Spleen (tissue), 11 donors: ENCODE measurements at regions not wholly inside any gene's neighbourhood (a gene's known extent, or its start where the extent isn't known, plus 50 kb on each side); places are given as distances from the start of the nearest gene placed in this dataset.
A peak's percentile ranks its signal among the peaks of the same experiment; 100 is the strongest.

ENCODE experiments used
- DNase-seq: peaks from one replicate; pipeline ENCODE4 v3.0.0-alpha.2; 2020
- H3K27ac ChIP-seq, 8 donors: fragments of 200-600 bp; sonication (generic) in 7 of 8; 1 replicate in 4 of 8; 2 replicates in 4 of 8; pipeline versions ENCODE4 v1.5.0 to v1.8.0; 2016 to 2021; ENCODE audit warnings: inconsistent platforms in 4 of 8, mild to moderate bottlenecking in 4 of 8, moderate library complexity in 1 of 8
- H3K27me3 ChIP-seq, 7 donors: fragments of 200-600 bp; sonication (generic) in 6 of 7; replicated peaks in 1 of 7; 1 replicate in 4 of 7; 2 replicates in 3 of 7; pipeline versions ENCODE4 v1.5.0 to v1.8.0; 2016 to 2021; ENCODE audit warnings: inconsistent platforms in 3 of 7, mild to moderate bottlenecking in 1 of 7
- H3K36me3 ChIP-seq, 6 donors: fragments of 200-600 bp; sonication (generic) in 5 of 6; 1 replicate in 4 of 6; 2 replicates in 2 of 6; pipeline versions ENCODE4 v1.5.0 to v1.8.0; 2016 to 2021; ENCODE audit warnings: inconsistent platforms in 2 of 6
- H3K4me1 ChIP-seq, 6 donors: fragments of 200-600 bp; sonication (generic) in 5 of 6; 1 replicate in 3 of 6; 2 replicates in 3 of 6; pipeline versions ENCODE4 v1.5.0 to v1.8.0; 2016 to 2021; ENCODE audit warnings: inconsistent platforms in 3 of 6
- H3K4me3 ChIP-seq, 8 donors: fragments of 200-600 bp; sonication (generic) in 7 of 8; 1 replicate in 4 of 8; 2 replicates in 4 of 8; pipeline versions ENCODE4 v1.5.0 to v1.8.0; 2016 to 2021; ENCODE audit warnings: inconsistent platforms in 4 of 8, mild to moderate bottlenecking in 4 of 8, moderate library complexity in 2 of 8
- H3K9me3 ChIP-seq, 8 donors: fragments of 200-600 bp; sonication (generic) in 7 of 8; 1 replicate in 4 of 8; 2 replicates in 4 of 8; pipeline versions ENCODE4 v1.5.0 to v1.8.0; 2016 to 2021; ENCODE audit warnings: inconsistent platforms in 4 of 8
- POLR2A ChIP-seq, 3 donors: fragments of 450-650 bp; IDR thresholded peaks; one replicate each; pipeline ENCODE4 v1.5.1; 2017; ENCODE audit warnings: antibody characterized with exemption in 3 of 3, mild to moderate bottlenecking in 1 of 3
- POLR2AphosphoS5 ChIP-seq, 3 donors: sonication (generic); formaldehyde crosslinking; IDR thresholded peaks; one replicate each; pipeline ENCODE4 v1.5.1; 2017; ENCODE audit warnings: antibody characterized with exemption in 3 of 3
- WGBS, 5 donors: extraction: QIAGEN DNeasy Blood & Tissue Kit in 3 of 5; methylation state at CpG; one replicate each; pipeline versions ENCODE4 v1.1.5 to v1.1.7; 2013 to 2018; 5-methylcytosine and 5-hydroxymethylcytosine counted together
- intact Hi-C: fragments of 100-400 bp; cut with DNase I; formaldehyde crosslinking; loops from one replicate; pipeline ENCODE4 v1.15.0; 2023; ENCODE audit warnings: low total_unique reads
- TF ChIP-seq, protein P1 (sequence below), 11 experiments: fragments of 200-600 bp in 7 of 11; fragments of 450-650 bp in 4 of 11; sonication (generic) in 4 of 11; IDR thresholded peaks in 8 of 11; conservative IDR thresholded peaks in 3 of 11; 1 replicate in 7 of 11; 2 replicates in 4 of 11; pipeline versions ENCODE4 v1.4.0 to v1.8.0; 2016 to 2021; ENCODE audit warnings: antibody characterized with exemption in 11 of 11, inconsistent platforms in 4 of 11, mild to moderate bottlenecking in 1 of 11
- donor health status: healthy with polysubstance abuse.
- donor health status: DM: no; HTN: no; CAD: no; lungs with moderate emphysema.
- donor health status: DM: no; HTN: no; CAD: no.
- donor health status: Bipolar disorder and iron deficiency.
- donor health status: healthy.
- donor health status: DM: no; HTN: no; CAD: no.
- donor health status: DM: yes; HTN: yes; CAD: no.

DNA sequence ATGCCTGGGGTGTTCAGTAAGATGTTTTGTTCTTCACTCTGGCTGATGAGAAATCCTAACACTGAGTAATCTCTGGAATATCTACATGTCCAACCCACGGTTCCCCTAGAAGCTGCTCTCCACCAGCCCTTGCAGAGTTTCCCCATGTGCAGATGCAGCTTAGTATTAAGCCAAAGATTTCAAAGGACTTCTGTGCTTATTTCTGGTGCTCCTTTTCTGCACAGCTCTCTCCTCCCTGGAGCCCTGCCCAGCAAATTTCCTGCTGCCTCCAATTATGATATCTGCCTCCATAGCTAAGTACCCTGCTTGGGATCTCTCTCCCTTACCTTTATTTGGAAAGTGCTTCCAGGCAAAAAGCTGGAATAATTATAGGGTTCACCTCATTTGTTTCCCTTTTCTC lies 949.3 kb downstream of the BCL11A start:
- TF ChIP-seq, protein P1, sequence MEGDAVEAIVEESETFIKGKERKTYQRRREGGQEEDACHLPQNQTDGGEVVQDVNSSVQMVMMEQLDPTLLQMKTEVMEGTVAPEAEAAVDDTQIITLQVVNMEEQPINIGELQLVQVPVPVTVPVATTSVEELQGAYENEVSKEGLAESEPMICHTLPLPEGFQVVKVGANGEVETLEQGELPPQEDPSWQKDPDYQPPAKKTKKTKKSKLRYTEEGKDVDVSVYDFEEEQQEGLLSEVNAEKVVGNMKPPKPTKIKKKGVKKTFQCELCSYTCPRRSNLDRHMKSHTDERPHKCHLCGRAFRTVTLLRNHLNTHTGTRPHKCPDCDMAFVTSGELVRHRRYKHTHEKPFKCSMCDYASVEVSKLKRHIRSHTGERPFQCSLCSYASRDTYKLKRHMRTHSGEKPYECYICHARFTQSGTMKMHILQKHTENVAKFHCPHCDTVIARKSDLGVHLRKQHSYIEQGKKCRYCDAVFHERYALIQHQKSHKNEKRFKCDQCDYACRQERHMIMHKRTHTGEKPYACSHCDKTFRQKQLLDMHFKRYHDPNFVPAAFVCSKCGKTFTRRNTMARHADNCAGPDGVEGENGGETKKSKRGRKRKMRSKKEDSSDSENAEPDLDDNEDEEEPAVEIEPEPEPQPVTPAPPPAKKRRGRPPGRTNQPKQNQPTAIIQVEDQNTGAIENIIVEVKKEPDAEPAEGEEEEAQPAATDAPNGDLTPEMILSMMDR (IDR thresholded peaks at IDR 0.05 in 8 of 11, conservative IDR thresholded peaks at IDR 0.05 in 3 of 11) = no peak
- TF ChIP-seq POLR2AphosphoS5 (IDR thresholded peaks at IDR 0.05) (no peak), POLR2A (IDR thresholded peaks at IDR 0.05) (no peak)
- WGBS, 5 donors = 57 to 76% (median 64%) methylated on average over 1 of the region's 1 CpG
- H3K4me1 ChIP-seq = no peaks in the 10 kb centered on the region
- no peaks in the 10 kb centered on the region for H3K27me3 ChIP-seq
- DNase-seq = no peak
- intact Hi-C loops = no loop called here
- no peaks in the 10 kb centered on the region for H3K36me3 ChIP-seq
- H3K4me3 ChIP-seq = no peak overlapping the region
- peaks cover 7 to 46% (median 36%) of the 10 kb centered on the region in 8 donors for H3K9me3 ChIP-seq
- no peak overlapping the region for H3K27ac ChIP-seq

DNA sequence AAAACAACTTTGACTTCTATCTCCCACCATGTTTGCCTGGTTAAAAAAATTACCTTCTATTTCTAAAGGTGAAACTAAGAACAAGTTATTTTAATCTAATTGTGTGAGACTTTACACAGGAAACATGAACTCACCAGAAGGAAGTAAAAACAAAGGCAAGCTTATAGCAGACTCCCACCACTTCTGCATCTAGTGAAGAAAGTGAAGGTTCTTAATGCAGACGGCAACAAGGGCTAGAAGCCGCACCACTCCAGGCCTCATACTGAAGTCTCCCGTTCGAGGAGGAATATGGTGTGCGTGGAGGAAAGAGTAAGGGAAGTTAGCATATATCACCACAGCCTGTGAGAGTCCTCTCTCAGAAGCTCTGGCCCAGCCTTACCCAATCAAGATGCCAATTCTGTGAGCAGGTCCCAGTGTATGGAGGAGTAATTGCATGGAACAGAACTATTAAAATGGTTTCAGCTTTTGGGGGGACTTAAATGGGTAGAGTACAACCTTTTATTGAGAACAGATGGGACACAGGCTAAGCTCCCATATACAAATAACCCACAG lies 958.7 kb downstream of the BCL11A start:
- peak; percentile 45 for DNase-seq
- Histone ChIP-seq H3K27me3 (no peaks in the 10 kb centered on the region), H3K36me3 (no peaks in the 10 kb centered on the region), H3K27ac (peak overlapping the region in 1 of 8 donors; percentile 15), H3K9me3 (peaks cover 0 to 7% (median 0%) of the 10 kb centered on the region in 8 donors), H3K4me3 (no peak overlapping the region), H3K4me1 (peaks cover 0 to 13% (median 0%) of the 10 kb centered on the region in 6 donors)
- 10 to 17% (median 12%) methylated on average over 5 of the region's 5 CpGs for WGBS, 5 donors
- TF ChIP-seq, protein P1 (IDR thresholded peaks at IDR 0.05 in 8 of 11, conservative IDR thresholded peaks at IDR 0.05 in 3 of 11) = no peak
- TF ChIP-seq POLR2AphosphoS5 (IDR thresholded peaks at IDR 0.05) = no peak
- TF ChIP-seq POLR2A (IDR thresholded peaks at IDR 0.05) = no peak
- intact Hi-C loops = no loop called here

DNA sequence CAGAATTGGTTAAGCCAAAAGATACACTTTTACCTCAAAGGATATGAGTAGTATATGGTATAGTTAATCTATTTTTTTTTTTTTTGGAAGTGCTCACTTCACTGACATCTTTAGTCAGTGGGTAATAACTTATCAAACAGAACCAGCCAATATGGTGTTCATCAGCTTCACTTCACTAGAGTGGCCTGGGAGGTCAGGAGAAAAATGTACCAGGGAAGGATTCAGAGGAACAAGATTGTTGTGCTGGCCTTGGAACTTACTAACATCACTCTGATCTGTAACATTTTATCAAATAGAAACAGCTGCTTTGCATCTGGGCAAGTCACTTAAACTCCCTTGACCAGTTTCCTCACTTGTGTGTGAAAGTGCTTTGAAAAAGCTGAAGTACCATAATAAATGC lies 962.7 kb downstream of the BCL11A start:
- TF ChIP-seq POLR2AphosphoS5 (IDR thresholded peaks at IDR 0.05) (no peak), POLR2A (IDR thresholded peaks at IDR 0.05) (no peak)
- TF ChIP-seq, protein P1 (IDR thresholded peaks at IDR 0.05 in 8 of 11, conservative IDR thresholded peaks at IDR 0.05 in 3 of 11) = no peak
- no peaks in the 10 kb centered on the region for H3K9me3 ChIP-seq
- intact Hi-C loops = no loop called here
- peaks cover 0 to 13% (median 0%) of the 10 kb centered on the region in 6 donors for H3K4me1 ChIP-seq
- H3K27me3 ChIP-seq = no peaks in the 10 kb centered on the region
- no peak overlapping the region for H3K27ac ChIP-seq
- no peak for DNase-seq
- H3K36me3 ChIP-seq = no peaks in the 10 kb centered on the region
- H3K4me3 ChIP-seq = no peak overlapping the region

DNA sequence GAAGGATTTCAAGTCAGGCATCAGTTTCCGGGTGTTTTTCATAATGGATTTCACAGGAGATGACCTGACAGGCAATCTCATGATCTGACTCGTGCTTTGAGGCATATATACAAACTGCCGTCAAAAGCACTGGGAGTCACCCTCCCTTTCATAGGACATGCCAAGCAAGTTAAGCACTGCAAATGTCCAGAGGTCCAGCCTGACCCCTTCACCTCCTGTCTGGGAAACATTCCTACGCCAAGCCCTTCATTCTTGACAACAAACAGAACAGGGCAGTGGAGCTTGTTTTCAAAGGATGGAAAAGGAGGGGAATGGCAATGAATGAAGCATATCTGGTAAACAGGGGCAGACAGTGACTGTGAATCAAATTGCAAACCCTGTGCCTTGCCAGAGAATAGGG lies 963.6 kb downstream of the BCL11A start:
- DNase-seq = no peak
- WGBS, 5 donors = 57 to 88% (median 78%) methylated on average over 4 of the region's 4 CpGs
- Histone ChIP-seq H3K27ac (no peak overlapping the region), H3K27me3 (no peaks in the 10 kb centered on the region), H3K9me3 (no peaks in the 10 kb centered on the region), H3K36me3 (no peaks in the 10 kb centered on the region), H3K4me3 (no peak overlapping the region), H3K4me1 (peaks cover 0 to 7% (median 0%) of the 10 kb centered on the region in 6 donors)
- TF ChIP-seq POLR2AphosphoS5 (IDR thresholded peaks at IDR 0.05) (peak in 1 of 3 donors; percentile 58), POLR2A (IDR thresholded peaks at IDR 0.05) (no peak)
- intact Hi-C loops = no loop called here

DNA sequence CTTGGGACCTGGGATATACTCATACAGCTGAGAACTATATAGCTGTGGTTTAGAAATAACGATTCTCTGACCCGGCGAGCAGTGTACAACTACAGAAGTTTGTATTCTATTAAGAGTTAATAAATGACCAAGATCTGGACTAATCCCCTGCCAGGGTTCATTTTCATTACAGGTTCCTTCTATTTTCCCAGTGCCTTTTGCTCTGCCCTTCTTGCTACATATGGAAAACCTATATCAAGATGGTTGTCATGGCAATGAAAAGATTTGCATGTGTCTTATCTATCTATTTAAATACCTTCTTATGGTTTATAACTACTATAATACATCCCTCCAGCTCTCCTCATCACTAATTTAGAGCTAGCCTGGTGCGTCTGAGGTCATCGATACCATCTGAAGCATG lies 965.2 kb downstream of the BCL11A start:
- WGBS, 5 donors = 93 to 98% (median 95%) methylated on average over 5 of the region's 5 CpGs
- Histone ChIP-seq H3K9me3 (no peaks in the 10 kb centered on the region), H3K4me3 (no peak overlapping the region), H3K4me1 (no peaks in the 10 kb centered on the region), H3K36me3 (no peaks in the 10 kb centered on the region), H3K27ac (no peak overlapping the region), H3K27me3 (no peaks in the 10 kb centered on the region)
- DNase-seq = no peak
- no peak for TF ChIP-seq POLR2AphosphoS5 (IDR thresholded peaks at IDR 0.05)
- TF ChIP-seq, protein P1 (IDR thresholded peaks at IDR 0.05 in 8 of 11, conservative IDR thresholded peaks at IDR 0.05 in 3 of 11) = no peak
- TF ChIP-seq POLR2A (IDR thresholded peaks at IDR 0.05) = no peak
- intact Hi-C loops = no loop called here
